Left kidney (tissue), 1 donor: ENCODE measurements at regions not wholly inside any gene's neighbourhood (a gene's known extent, or its start where the extent isn't known, plus 50 kb on each side); places are given as distances from the start of the nearest gene placed in this dataset.

ENCODE experiments used
- DNase-seq: peaks from one replicate; pipeline ENCODE4 v3.0.0-alpha.2; 2013

DNA sequence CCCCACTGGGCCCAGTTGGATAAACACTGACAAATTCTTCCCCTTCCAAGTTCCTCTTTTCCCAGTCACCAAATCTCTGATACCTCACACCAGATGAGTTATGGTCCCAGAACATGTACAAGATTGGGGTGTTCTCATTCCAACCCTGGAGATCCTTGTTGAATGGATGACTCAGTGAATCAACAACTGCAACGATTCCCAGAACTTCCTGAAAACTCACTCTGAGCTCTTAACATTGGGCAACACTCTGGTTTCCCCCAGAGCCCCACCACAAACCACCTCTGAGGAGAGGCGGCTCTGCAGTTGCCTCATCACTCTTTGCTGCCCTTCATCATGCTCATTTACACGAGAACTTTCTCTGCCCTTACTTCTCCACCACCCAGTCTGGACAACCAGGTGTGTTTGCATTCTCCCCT is 115.2 kb downstream of the MRPL14 start:
- DNase-seq = no peak

DNA sequence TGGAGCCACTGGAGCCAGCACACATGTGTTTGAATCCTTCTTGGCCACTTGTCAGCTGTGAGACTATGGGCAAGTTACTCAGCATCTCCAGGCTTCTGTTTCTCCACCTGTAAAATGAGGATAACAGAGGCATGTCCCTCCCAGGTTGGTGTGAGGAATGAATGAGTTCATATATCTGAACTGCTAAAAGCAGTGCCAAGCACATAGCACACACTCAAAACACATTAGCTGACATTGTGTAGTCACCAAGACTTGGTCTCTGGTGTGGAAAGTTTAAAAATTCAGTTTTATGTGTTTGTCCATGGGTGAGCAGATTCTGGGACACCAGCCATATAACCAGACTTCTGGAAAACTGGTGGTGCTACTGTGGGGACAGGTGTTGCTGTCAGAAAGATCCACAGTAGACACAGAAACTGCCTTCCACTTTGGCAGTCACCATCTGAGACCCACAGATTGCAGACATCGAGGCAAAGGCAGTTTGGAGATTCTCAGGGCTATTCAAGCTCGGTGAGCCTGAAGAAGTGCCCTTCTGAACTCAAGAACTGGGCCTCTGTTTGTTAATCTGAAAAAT is 115.8 kb downstream of the MRPL14 start:
- no peak for DNase-seq

DNA sequence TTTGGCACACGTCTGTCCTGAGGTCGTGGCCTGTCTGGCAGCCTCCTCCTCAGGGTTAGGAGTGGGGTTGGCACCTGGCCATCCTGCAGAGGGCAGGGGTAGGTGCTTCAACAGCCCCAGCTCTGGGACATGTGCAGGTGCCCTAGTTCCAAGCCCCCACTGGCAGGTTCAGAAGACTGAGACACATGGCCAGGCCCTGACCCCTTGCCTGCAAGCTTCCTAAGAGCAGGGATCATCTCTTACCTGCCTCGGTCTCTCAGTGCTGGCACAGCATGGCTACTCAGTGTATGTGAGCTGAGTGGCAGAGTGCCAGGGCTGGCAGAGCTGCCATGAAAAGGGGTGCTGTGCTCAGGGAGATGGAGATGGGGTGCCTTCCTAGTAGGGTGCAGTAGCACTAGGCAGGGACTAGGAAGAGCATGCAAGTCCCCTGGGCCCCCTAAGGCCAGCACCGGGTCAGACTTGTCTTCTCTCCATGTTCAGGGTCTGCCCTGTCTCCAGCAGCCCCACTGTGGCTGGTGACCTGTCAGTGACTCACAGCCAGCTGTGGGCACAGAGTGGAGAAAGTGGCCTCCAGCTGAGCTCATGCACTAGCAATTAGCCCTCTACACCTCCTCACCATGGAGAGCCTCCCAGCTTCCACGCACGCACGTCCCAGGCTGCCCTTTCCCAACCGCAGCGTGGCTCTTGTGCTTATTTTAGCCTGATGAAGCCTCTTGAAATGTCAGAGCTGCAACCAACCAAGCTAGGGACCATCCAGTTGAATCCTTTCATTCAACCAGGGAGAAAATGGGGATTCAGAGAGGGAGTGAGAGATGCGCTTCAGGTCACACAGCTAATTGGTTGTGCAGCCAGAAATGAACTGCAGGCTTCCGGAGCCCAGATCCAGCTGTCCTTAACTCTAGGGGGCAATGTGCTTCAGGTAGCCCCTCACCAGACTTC is 116.6 kb downstream of the MRPL14 start:
- DNase-seq = no peak

DNA sequence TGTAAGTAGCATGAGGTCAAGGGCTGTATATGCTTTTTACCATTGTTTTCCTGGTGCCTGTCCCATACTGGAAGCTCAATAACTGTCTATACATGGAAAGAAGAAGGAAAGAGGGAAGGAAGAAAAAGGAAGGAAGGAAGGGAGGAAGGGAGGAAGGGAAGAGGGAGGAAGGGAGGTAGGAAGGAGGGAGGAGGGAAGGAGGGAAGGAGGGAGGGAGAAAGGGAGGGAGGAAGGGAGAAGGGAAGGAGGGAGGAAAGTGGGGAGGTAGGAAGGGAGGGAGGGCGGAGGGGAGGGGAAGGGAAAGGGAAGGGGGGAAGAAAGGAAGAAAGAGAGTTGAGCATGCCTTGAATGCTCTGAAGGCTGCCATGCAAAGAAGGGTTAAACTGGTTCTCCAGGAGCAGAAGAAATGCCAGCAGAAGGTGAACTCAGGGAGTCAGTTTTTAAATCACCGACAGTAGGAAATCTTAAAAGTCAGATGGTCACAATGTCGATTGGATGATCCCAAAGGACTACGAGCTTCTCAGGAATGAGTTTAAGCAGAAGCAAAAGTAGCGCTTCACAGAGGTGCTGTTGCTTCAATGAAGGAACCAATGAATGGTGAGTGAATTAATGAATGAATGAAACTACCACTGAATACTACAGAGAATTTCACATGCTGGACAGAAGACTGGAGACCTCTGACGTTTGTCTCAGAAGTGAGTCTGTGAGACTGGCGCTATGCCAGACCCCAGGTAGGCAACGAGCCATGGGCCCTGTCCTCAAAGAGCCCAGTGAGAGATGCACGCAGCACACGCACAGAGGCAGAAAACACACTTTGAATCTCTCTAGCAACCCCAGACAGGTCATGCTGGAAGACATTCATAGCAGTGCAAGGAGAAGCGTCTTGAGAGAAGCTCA is 117.6 kb downstream of the MRPL14 start:
- no peak for DNase-seq

DNA sequence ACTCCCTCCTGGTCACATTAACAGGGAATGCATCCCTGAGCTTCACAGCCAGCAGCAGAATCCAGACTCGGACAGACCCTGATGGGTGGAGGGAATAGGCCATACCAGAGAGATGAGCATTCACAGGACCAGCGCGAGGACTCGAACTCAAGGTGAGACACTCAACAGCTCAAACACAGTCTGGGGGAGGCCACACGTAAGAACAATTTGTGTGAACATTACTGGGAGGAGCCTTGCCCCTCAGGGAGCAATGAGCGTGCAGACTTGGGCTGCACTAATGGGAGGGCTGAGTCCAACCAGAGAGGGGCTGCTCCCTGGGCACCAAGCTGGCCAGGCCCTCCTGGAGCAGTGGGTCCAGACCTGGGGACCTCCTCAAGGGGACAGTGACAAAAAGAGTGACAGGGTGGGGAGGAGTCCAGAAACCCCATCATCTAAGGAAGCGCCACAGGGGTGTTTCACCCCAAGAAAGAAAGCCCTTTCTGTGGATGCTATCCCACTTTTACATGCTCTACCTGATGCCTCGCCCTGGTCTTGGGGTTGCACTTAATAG is 118.4 kb downstream of the MRPL14 start:
- DNase-seq = no peak

DNA sequence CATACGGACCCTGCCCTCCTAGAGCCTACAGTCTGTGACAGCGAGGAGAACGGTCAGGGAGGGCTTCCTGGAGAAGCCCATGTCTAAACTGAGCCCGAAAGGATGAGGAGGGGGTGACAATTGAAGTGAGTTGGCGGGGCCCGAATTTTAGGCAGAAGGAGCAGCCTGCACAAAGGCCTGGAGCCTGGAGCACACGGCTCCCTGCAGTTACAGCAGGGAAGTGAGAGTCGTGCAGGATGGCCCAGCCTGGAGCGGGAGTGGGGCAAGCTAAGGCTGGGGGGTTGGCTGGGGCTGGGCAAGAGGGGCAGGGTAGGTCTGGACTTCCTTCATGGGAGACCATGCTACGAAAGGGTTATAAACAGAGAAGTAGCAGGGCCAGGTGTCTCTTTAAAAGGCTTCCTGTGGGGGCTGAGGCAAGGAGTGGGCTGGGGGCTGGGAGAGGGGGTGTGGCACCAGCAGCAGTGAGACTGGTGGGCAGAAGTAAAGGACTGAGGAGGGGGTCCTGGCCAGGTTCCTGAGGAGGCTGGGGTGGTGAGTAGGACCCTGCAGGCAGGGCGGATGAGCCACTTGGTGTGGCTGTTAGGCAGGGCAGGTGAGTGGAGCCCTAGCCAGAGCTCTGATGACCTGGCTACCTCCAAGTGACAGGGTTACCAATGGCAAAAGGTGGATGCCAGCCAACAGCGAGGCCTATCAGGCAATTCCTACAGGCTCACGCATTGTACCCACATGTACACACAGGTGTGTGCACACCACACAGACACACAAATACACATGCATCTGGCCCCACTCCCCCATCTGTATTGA is 119.2 kb downstream of the MRPL14 start:
- DNase-seq = no peak

DNA sequence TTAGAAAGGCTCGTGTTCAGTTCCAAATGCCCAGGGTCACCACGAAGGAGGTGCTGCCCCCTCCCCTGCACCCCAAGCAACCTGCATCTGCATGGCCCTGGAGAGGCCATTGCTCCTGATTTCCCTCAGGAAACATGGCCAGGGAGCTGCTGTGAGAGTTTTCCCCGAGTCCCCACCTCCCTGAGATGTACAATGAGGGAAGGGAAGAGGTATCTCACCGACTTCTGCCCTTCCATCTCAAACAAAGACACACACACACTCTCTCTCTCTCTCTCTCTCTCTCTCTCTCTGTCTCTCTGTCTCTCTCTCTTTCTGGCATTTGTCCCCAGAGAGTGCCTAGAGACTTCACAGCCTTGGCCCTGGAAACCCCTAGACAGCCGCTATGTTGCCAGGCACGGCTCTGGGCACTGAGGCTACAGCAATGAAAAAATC is 120.4 kb downstream of the MRPL14 start:
- no peak for DNase-seq

DNA sequence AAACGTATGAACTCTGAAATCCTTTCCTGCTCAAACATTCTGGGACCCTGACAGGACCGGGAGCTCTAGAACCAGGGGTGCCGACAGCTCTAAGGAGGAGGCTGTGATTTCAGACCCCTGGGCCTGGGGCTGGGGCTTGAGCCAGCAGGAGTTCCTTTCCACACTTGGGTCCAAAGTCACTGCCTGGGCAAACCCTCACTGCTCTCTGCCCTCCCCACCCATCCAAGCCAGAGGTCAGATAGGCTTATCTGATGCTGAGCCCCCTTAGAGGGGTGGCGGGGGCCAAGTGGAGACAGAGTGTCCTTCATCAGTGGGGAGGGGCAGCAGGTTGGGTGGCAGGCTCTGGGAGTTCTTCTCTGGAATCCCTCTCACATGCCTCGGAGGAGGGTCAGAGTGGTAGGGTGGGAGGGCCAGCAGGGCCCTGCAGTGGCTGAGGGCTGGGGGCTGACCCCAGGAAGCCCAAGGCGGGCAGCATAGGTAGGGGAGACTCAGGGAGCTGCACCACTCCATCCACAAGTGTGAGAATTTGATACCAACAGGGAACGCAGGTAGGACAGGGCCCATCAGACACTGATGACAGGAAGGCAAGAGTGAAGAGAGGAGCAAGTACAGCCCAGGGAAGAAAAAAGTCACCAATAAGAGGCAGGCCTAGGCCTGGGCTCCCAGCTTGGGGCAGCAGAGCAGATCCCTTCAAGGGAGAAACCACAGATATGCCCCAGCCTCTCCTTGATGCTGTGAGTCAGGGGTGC is 121.0 kb downstream of the MRPL14 start:
- DNase-seq = no peak

DNA sequence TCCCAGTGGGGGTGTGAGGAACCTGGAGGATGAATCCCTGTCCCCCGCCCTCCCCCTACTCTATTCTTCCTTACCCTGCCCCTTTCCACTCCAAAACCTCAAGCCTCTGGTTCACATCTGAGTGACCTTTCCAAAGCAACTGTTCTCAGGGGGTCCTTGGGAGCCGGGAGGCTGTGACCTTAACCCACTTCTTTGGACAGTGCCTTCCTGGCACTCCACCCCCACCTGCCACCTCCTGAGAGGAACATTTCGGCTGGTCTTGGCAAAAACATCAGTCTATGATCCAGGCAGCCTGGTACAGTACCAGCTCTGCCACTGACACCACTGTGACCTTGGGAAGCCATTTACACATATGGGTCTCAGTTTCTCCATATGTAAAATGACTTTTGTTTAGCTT is 121.7 kb downstream of the MRPL14 start:
- no peak for DNase-seq

DNA sequence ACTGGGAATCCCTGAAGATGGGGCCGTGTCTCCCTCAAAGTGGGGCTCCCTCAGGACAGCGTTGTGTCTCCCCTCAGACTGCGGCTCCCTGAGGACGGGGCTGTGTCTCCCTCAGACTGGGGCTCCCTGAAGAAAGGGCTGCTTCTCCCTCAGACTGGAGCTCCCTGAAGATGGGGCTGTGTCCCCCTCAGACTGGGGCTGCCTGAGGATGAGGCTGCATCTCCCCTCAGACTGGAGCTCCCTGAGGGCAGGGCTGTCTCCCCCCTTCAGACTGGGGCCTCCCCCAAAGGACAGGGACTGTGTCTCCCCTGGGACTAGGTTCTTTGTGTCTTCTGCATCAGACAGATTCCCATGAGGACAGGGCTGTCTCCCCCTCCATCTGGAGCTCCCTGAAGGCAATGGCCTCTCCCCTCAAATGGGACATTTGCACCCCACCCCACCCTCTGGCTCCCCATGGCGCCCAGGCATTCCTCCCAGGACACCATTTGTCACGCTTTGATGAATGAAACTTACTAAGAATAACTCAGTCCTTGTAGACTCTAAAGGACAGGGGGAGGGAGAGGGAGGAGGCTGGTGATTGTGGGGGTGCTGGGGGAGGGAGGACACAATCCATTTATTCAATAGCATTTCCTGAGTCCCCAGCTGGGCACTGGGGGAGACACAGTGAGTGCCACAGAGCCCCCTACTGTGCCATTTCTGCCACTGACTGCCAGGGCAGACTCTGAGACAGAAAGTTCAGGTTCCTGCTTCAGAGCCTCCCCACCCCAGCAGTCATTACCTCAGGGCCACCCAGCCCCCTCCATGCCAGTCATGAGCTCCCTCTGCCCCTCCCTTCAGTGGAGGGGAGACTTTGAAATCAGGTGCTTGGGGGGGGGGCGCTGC is 122.4 kb downstream of the MRPL14 start:
- DNase-seq = no peak

DNA sequence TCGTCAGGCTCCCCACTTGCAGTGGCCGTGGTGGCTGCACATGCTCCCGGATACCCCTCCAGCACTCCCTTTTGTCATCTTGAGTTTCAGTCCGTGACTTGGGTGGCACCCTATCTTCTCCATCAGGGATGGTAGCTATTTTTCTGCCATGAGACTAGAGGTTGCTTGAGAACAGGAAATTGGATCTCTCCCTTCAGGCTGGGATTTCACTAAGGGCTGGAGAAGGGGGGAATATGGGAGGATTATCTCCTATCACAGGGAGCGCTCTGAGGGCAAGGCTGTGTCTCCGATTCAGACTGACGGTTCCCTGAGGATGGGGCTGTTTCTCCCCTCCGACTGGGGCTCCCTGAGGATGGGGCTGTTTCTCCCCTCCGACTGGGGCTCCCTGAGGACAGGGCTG is 123.1 kb downstream of the MRPL14 start:
- DNase-seq = no peak

DNA sequence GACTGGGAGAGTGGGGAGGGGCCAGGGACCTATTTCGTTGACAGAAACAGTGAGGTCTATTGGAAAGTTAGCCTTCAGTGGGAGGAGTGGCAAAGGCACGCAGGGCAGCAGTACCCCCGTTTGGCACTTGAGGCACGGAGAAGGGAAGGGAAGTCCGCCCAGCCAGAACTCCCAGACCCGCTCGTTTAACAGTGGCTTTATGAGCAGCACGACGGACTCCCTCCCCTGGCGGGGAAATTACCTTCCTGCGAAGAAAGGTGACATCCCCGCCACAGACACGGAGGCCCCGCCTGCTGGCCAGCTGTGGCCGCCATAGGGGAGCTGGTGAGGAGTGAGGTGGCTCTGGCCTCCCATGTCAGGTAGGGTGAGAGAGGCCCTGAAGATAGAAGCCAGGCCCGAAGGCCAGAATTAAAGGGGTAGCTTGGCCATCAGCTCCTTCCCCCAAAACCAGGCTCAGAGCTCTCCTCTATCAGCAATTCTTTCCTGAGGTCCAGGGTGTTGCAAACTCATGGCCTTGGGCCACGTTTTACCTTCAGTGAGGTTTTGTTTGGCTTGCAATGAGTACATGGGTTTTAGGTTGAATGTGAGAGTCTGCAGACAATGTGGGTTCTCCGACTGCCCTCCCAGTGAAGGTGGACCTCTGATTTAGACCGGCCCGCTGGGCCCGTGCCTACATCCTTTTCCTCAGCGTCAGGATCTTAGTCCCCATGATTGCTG is 123.7 kb downstream of the MRPL14 start:
- no peak for DNase-seq

DNA sequence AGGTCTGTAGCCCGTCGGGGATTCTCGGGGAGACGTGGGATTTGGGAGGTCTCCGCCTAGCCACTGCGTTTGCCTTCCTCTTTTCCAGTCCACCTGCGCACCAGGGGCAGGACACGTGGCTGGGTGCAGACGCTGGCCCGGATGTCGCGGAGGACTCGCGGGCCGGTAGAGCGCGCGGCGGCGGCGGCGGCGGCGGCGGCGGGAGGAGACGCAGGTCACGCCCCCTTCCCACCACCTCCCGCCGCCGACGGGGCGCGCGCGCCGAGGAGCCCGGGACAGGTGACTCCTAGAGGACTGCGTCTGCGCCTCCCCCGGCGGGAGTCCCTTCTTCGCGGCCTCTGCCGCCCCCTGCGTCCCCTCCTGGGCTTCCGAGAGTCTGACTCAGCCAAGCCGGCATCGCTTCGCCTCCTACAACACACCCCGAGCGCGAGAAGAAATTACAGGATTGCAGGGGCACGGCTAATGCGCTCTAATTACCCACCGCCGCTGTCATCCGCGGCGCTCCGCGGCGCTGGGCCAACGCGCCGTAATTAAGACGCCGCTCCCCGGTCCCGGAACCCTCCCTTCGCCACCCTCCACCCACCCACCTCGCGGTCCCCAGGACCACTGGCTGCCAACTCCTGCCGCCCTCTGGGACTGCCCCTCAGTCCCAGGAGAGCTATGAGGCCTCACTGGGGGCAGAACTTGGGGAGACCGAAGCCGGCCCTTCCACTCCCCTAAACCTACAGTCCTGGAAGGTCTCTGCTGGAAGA is 124.5 kb downstream of the MRPL14 start:
- peak; percentile 68 for DNase-seq

DNA sequence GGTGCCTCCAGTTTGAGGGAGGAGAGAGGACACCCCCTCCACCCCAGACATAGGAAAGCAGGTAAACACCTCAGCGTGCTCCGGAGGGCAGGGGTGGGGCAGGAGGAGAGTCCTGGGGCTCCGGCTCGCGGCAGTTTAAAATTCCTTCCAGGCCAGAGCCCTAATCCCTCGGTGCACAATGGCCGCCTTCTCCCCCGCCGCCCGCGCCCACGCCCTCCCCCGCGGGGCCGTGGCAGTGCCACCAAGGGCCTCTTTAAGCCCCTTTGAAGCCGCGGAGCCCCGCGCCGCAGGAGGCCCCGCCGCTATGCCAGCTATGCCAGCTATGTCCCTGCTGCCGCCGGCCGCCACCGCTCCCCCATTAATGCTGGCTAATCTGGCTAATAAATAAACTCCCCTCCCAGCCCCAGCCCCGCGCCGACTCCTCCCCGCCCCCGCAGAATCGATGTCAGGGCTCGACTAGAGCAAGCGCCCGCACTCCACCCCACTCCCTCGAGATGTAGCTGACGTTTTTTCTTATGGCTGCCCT is 125.1 kb downstream of the MRPL14 start:
- DNase-seq = no peak

DNA sequence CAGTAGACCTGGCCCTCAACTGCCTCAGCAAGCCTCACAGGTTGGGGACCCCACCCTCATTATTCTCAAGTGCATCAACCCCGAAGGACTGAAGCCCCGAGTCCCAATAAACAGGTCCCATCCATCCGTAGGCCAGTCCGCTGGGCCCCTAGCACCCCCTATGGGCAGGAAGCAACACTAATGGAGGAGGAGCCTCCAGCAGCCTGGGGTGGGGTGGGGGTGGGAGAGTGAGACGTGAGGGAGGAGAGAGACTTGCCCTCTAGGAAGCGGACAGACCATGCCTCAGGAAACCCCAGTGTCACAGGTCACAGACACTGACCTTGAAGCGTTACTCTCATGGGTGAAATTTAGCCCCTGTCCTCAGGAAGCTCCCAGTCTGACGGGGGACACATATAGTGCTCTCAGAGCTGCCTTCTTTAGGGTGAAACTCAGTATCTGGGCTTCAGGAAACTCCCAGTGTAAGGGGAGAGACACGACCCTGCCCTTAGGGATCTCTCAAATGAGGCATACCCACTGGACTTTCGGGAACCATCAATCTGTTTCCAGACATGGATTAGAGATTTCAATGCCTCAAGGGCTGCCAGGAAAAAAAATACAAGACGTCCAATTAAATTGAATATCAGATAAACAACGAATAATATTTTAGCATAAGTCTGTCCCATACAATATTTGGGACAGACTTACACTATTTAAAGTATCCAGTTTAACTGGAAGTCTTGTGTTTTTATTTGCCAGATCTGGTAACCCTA is 125.8 kb downstream of the MRPL14 start:
- no peak for DNase-seq

DNA sequence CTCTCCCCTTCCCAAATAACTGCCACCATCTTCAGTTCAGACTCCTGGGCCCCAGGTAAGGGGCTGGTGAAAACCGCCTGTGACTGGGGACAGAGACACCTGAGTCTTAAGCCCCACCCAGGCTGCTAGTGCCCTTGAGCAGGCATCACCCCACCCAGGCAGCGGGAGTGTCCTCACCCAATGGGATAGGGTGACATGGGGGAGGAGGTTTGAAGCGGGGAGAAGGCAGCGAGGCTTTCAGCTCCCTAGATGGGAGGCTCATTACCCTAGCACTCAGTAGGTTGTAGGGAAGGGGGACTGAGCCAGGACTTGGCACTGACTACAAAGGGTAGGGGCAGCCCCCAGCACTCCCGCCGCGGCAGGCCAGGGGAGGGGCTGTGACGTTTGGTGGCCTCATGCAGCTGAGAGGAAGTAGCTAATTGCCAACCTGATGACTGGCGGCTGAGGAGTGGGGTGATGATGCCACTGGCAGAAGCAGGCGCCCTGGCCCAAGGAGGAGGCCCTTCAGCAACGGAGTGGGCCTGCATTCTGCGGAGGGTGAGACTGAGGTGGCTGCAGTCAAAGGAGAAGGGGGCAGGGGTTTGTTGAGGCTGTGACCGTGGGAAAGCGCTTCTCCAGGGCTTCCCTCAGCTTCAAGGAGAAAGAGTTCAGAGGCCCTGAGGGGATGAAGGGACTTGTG is 126.9 kb downstream of the MRPL14 start:
- no peak for DNase-seq

DNA sequence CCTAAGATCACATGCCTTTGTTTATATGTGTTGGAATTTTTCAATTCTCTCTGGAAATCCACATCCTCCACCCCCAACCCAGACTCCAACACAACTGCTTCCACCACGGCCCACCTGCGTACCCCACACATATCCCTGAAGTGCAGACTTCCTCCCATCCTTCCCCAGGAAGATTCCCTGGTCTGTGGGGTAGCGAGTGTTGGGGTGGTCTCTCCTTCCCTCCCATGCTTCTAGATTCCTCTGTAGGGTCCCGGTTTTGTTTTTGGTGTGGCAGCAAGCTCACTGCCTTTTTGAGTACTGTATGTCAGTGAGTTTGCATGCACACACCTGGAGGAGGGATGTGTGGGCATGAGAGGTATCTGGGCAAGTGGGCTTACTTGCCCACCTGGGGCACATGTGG is 127.6 kb downstream of the MRPL14 start:
- DNase-seq = no peak
